Activated CD4-positive, alpha-beta T cell treated with anti-CD3 and anti-CD28 coated beads, Interleukin-2, Interleukin-6, amounts not matched to agents 100 ng/mL and 50 ng/mL, durations not matched to agents 16 hours and 8 hours (primary cell): ENCODE measurements at regions not wholly inside any gene's neighbourhood (a gene's known extent, or its start where the extent isn't known, plus 50 kb on each side); places are given as distances from the start of the nearest gene placed in this dataset.

Source experiments
- DNase-seq: peaks from one replicate; pipeline ENCODE4 v3.0.0-alpha.2; 2020

GRCh38 chr4:16991450-16991849, 93.0 kb upstream of the LDB2 start:
- no peak for DNase-seq

- DNase-seq: no peak
These were observed 90.9 kb upstream of the LDB2 start for GRCh38 chr4:16989371-16989770.

- DNase-seq: no peak
These were observed 90.4 kb upstream of the LDB2 start for GRCh38 chr4:16988814-16989213.

- no peak for DNase-seq
These were observed 78.6 kb upstream of the LDB2 start for GRCh38 chr4:16977081-16977480.

- DNase-seq: no peak
These were observed 71.3 kb upstream of the LDB2 start for GRCh38 chr4:16969696-16970135.

- DNase-seq: no peak
These were observed 69.3 kb upstream of the LDB2 start for GRCh38 chr4:16967722-16968121.

- DNase-seq: no peak
These were observed 60.9 kb upstream of the LDB2 start for GRCh38 chr4:16959305-16959704.

- DNase-seq: no peak
These were observed 54.6 kb upstream of the LDB2 start for GRCh38 chr4:16952896-16953630.

- DNase-seq: no peak
These were observed 54.0 kb upstream of the LDB2 start for GRCh38 chr4:16952462-16952871.
